ENCODE measurements at regions not wholly inside any gene's neighbourhood (a gene's known extent, or its start where the extent isn't known, plus 50 kb on each side); places are given as distances from the start of the nearest gene placed in this dataset.

- Histone ChIP-seq H3K4me1 (ENCODE audit: insufficient read depth, low read length) (no peaks in the 10 kb centered on the region), H3K27me3 (ENCODE audit: insufficient read depth, low read length) (no peaks in the 10 kb centered on the region), H3K9me3 (ENCODE audit: low read depth, low read length) (no peaks in the 10 kb centered on the region), H3K4me3 (ENCODE audit: low read length) (no peak overlapping the region)
These were observed 146.3 kb upstream of the DUSP10 start for GRCh38 chr1:221888218-221888617.

GRCh38 chr1:221887758-221888157, 145.9 kb upstream of the DUSP10 start:
- H3K27me3 ChIP-seq (ENCODE audit: insufficient read depth, low read length): no peaks in the 10 kb centered on the region
- H3K4me3 ChIP-seq (ENCODE audit: low read length): no peak overlapping the region
- no peaks in the 10 kb centered on the region for H3K9me3 ChIP-seq (ENCODE audit: low read depth, low read length)
- no peaks in the 10 kb centered on the region for H3K4me1 ChIP-seq (ENCODE audit: insufficient read depth, low read length)

GRCh38 chr1:221887415-221887746, 145.5 kb upstream of the DUSP10 start:
- H3K27me3 ChIP-seq (ENCODE audit: insufficient read depth, low read length): no peaks in the 10 kb centered on the region
- no peaks in the 10 kb centered on the region for H3K4me1 ChIP-seq (ENCODE audit: insufficient read depth, low read length)
- H3K4me3 ChIP-seq (ENCODE audit: low read length): no peak overlapping the region
- H3K9me3 ChIP-seq (ENCODE audit: low read depth, low read length): no peaks in the 10 kb centered on the region

GRCh38 chr1:221886743-221887414, 145.0 kb upstream of the DUSP10 start:
- H3K4me3 ChIP-seq (ENCODE audit: low read length): no peak overlapping the region
- H3K9me3 ChIP-seq (ENCODE audit: low read depth, low read length): no peaks in the 10 kb centered on the region
- H3K27me3 ChIP-seq (ENCODE audit: insufficient read depth, low read length): no peaks in the 10 kb centered on the region
- H3K4me1 ChIP-seq (ENCODE audit: insufficient read depth, low read length): no peaks in the 10 kb centered on the region

- Histone ChIP-seq H3K4me1 (ENCODE audit: insufficient read depth, low read length) (no peaks in the 10 kb centered on the region), H3K27me3 (ENCODE audit: insufficient read depth, low read length) (no peaks in the 10 kb centered on the region), H3K4me3 (ENCODE audit: low read length) (no peak overlapping the region), H3K9me3 (ENCODE audit: low read depth, low read length) (no peaks in the 10 kb centered on the region)
These were observed 144.4 kb upstream of the DUSP10 start for GRCh38 chr1:221886311-221886710.

- no peaks in the 10 kb centered on the region for H3K4me1 ChIP-seq (ENCODE audit: insufficient read depth, low read length)
- no peaks in the 10 kb centered on the region for H3K9me3 ChIP-seq (ENCODE audit: low read depth, low read length)
- no peaks in the 10 kb centered on the region for H3K27me3 ChIP-seq (ENCODE audit: insufficient read depth, low read length)
- H3K4me3 ChIP-seq (ENCODE audit: low read length): no peak overlapping the region
These were observed 142.9 kb upstream of the DUSP10 start for GRCh38 chr1:221884821-221885220.

- Histone ChIP-seq H3K4me1 (ENCODE audit: insufficient read depth, low read length) (no peaks in the 10 kb centered on the region), H3K4me3 (ENCODE audit: low read length) (no peak overlapping the region), H3K27me3 (ENCODE audit: insufficient read depth, low read length) (no peaks in the 10 kb centered on the region), H3K9me3 (ENCODE audit: low read depth, low read length) (no peaks in the 10 kb centered on the region)
These were observed 140.1 kb upstream of the DUSP10 start for GRCh38 chr1:221881805-221882581.

- Histone ChIP-seq H3K9me3 (ENCODE audit: low read depth, low read length) (no peaks in the 10 kb centered on the region), H3K4me3 (ENCODE audit: low read length) (no peak overlapping the region), H3K27me3 (ENCODE audit: insufficient read depth, low read length) (no peaks in the 10 kb centered on the region), H3K4me1 (ENCODE audit: insufficient read depth, low read length) (no peaks in the 10 kb centered on the region)
These were observed 138.3 kb upstream of the DUSP10 start for GRCh38 chr1:221880182-221880581.

GRCh38 chr1:221878134-221878533, 136.2 kb upstream of the DUSP10 start:
- H3K27me3 ChIP-seq (ENCODE audit: insufficient read depth, low read length): no peaks in the 10 kb centered on the region

GRCh38 chr1:221877311-221877710, 135.4 kb upstream of the DUSP10 start:
- Histone ChIP-seq H3K4me3 (ENCODE audit: low read length) (no peak overlapping the region), H3K27me3 (ENCODE audit: insufficient read depth, low read length) (no peaks in the 10 kb centered on the region), H3K9me3 (ENCODE audit: low read depth, low read length) (no peaks in the 10 kb centered on the region), H3K4me1 (ENCODE audit: insufficient read depth, low read length) (no peaks in the 10 kb centered on the region)

More at GRCh38 chr1:221878134-221878533, 136.2 kb upstream of the DUSP10 start:
- H3K4me3 ChIP-seq (ENCODE audit: low read length): no peak overlapping the region
- no peaks in the 10 kb centered on the region for H3K9me3 ChIP-seq (ENCODE audit: low read depth, low read length)
- H3K4me1 ChIP-seq (ENCODE audit: insufficient read depth, low read length): no peaks in the 10 kb centered on the region

GRCh38 chr1:221875004-221875330, 133.1 kb upstream of the DUSP10 start:
- H3K9me3 ChIP-seq (ENCODE audit: low read depth, low read length): no peaks in the 10 kb centered on the region
- no peak overlapping the region for H3K4me3 ChIP-seq (ENCODE audit: low read length)
- H3K4me1 ChIP-seq (ENCODE audit: insufficient read depth, low read length): no peaks in the 10 kb centered on the region
- no peaks in the 10 kb centered on the region for H3K27me3 ChIP-seq (ENCODE audit: insufficient read depth, low read length)

GRCh38 chr1:221874285-221875003, 132.6 kb upstream of the DUSP10 start:
- Histone ChIP-seq H3K4me1 (ENCODE audit: insufficient read depth, low read length) (no peaks in the 10 kb centered on the region), H3K27me3 (ENCODE audit: insufficient read depth, low read length) (no peaks in the 10 kb centered on the region), H3K4me3 (ENCODE audit: low read length) (no peak overlapping the region), H3K9me3 (ENCODE audit: low read depth, low read length) (no peaks in the 10 kb centered on the region)

GRCh38 chr1:221873673-221874072, 131.8 kb upstream of the DUSP10 start:
- no peaks in the 10 kb centered on the region for H3K4me1 ChIP-seq (ENCODE audit: insufficient read depth, low read length)

GRCh38 chr1:221871056-221871455, 129.2 kb upstream of the DUSP10 start:
- Histone ChIP-seq H3K4me3 (ENCODE audit: low read length) (no peak overlapping the region), H3K9me3 (ENCODE audit: low read depth, low read length) (no peaks in the 10 kb centered on the region), H3K27me3 (ENCODE audit: insufficient read depth, low read length) (no peaks in the 10 kb centered on the region), H3K4me1 (ENCODE audit: insufficient read depth, low read length) (no peaks in the 10 kb centered on the region)

More at GRCh38 chr1:221873673-221874072, 131.8 kb upstream of the DUSP10 start:
- H3K9me3 ChIP-seq (ENCODE audit: low read depth, low read length): no peaks in the 10 kb centered on the region
- no peaks in the 10 kb centered on the region for H3K27me3 ChIP-seq (ENCODE audit: insufficient read depth, low read length)
- H3K4me3 ChIP-seq (ENCODE audit: low read length): no peak overlapping the region

GRCh38 chr1:221869779-221870178, 127.9 kb upstream of the DUSP10 start:
- no peak overlapping the region for H3K4me3 ChIP-seq (ENCODE audit: low read length)
- no peaks in the 10 kb centered on the region for H3K9me3 ChIP-seq (ENCODE audit: low read depth, low read length)
- no peaks in the 10 kb centered on the region for H3K27me3 ChIP-seq (ENCODE audit: insufficient read depth, low read length)
- H3K4me1 ChIP-seq (ENCODE audit: insufficient read depth, low read length): no peaks in the 10 kb centered on the region

All from mononuclear cell (primary cell).